Progenitor cell of endocrine pancreas (in vitro differentiated cells): ENCODE measurements at regions not wholly inside any gene's neighbourhood (a gene's known extent, or its start where the extent isn't known, plus 50 kb on each side); places are given as distances from the start of the nearest gene placed in this dataset.

Experiments
- DNase-seq: peaks from one replicate; pipeline ENCODE4 v3.0.0; 2021; ENCODE audit warnings: low spot score; ENCODE audit not compliant: unreplicated experiment
- H3K27ac Mint-ChIP-seq: 2 replicates; pipeline ENCODE4 v1.8.0; 2021; ENCODE audit warnings: mild to moderate bottlenecking, moderate library complexity, mixed read lengths
- H3K27me3 Mint-ChIP-seq: 2 replicates; pipeline ENCODE4 v1.8.0; 2021; ENCODE audit warnings: mixed read lengths
- H3K36me3 Mint-ChIP-seq: 2 replicates; pipeline ENCODE4 v1.8.0; 2022; ENCODE audit warnings: mixed read lengths; ENCODE audit not compliant: insufficient read depth
- H3K4me1 Mint-ChIP-seq: 2 replicates; pipeline ENCODE4 v1.8.0; 2021; ENCODE audit warnings: low read depth, mixed read lengths
- H3K4me3 Mint-ChIP-seq: 2 replicates; pipeline ENCODE4 v1.8.0; 2021; ENCODE audit warnings: low read depth, mild to moderate bottlenecking, moderate library complexity, mixed read lengths
- H3K9me3 Mint-ChIP-seq: 2 replicates; pipeline ENCODE4 v1.8.0; 2021; ENCODE audit warnings: low read depth, mixed read lengths
- CTCF ChIP-seq: fragments of 200-600 bp; sonication (generic); IDR thresholded peaks from one replicate; pipeline ENCODE4 v1.5.0; 2021; ENCODE audit warnings: antibody characterized with exemption, mild to moderate bottlenecking; ENCODE audit not compliant: unreplicated experiment

- H3K27me3 Mint-ChIP-seq = peaks cover 4% of the 10 kb centered on the region
- no peak for TF ChIP-seq CTCF
- H3K36me3 Mint-ChIP-seq = no peaks in the 10 kb centered on the region
- no peak for DNase-seq
- no peaks in the 10 kb centered on the region for H3K9me3 Mint-ChIP-seq
- no peak overlapping the region for H3K27ac Mint-ChIP-seq
- H3K4me3 Mint-ChIP-seq = no peak overlapping the region
- no peaks in the 10 kb centered on the region for H3K4me1 Mint-ChIP-seq
Measured at GRCh38 chr9:82518868-82519267, 530.3 kb downstream of the SPATA31D1 start.

- Mint-ChIP-seq H3K4me1 (no peaks in the 10 kb centered on the region), H3K27ac (no peak overlapping the region), H3K4me3 (no peak overlapping the region), H3K27me3 (peaks cover 4% of the 10 kb centered on the region), H3K36me3 (no peaks in the 10 kb centered on the region), H3K9me3 (no peaks in the 10 kb centered on the region)
- no peak for TF ChIP-seq CTCF
- DNase-seq = no peak
Measured at GRCh38 chr9:82519332-82519731, 530.8 kb downstream of the SPATA31D1 start.

GRCh38 chr9:82524407-82524806 is 535.8 kb downstream of the SPATA31D1 start:
- Mint-ChIP-seq H3K27ac (no peak overlapping the region), H3K4me1 (no peaks in the 10 kb centered on the region), H3K9me3 (peaks cover 22% of the 10 kb centered on the region), H3K4me3 (no peak overlapping the region), H3K27me3 (no peaks in the 10 kb centered on the region), H3K36me3 (peaks cover 1% of the 10 kb centered on the region)
- no peak for TF ChIP-seq CTCF
- DNase-seq = no peak

GRCh38 chr9:82526577-82526976 is 536.4 kb downstream of the RASEF start:
- Mint-ChIP-seq H3K4me3 (no peak overlapping the region), H3K9me3 (peaks cover 22% of the 10 kb centered on the region), H3K27ac (no peak overlapping the region), H3K36me3 (peaks cover 1% of the 10 kb centered on the region), H3K27me3 (no peaks in the 10 kb centered on the region), H3K4me1 (no peaks in the 10 kb centered on the region)
- no peak for TF ChIP-seq CTCF
- DNase-seq = no peak

- TF ChIP-seq CTCF = no peak
- H3K36me3 Mint-ChIP-seq = peaks cover 1% of the 10 kb centered on the region
- no peak for DNase-seq
- H3K4me3 Mint-ChIP-seq = no peak overlapping the region
- H3K9me3 Mint-ChIP-seq = peaks cover 15% of the 10 kb centered on the region
- peaks cover 3% of the 10 kb centered on the region for H3K27me3 Mint-ChIP-seq
- H3K27ac Mint-ChIP-seq = no peak overlapping the region
- no peaks in the 10 kb centered on the region for H3K4me1 Mint-ChIP-seq
Measured at GRCh38 chr9:82531795-82532194, 531.1 kb downstream of the RASEF start.
